ENCODE measurements at regions not wholly inside any gene's neighbourhood (a gene's known extent, or its start where the extent isn't known, plus 50 kb on each side); places are given as distances from the start of the nearest gene placed in this dataset.
"Not testable (repeated sequence)": the region's sequence is repeated elsewhere in the genome, so short reads cannot be mapped to it uniquely, and the experiment has no call there.

DNA sequence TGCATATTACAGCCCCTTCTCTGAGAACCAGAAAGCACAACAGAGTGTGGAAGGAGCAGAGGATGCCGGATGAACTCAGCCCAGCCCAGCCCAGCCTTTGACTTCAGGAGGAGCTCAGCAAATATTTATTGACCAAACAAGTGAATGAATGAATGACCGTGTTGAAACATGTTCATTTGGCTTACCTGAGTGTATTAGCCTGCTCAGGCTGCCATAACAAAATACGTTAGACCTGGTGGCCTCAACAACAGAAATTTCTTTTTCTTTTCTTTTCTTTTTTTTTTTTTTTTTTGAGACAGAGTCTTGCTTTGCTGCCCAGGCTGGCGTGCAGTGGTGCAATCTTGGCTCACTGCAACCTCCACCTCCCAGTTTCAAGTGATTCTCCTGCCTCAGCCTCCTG lies 164.7 kb downstream of the RGS9 start:
- not testable (repeated sequence) for DNase-seq

DNA sequence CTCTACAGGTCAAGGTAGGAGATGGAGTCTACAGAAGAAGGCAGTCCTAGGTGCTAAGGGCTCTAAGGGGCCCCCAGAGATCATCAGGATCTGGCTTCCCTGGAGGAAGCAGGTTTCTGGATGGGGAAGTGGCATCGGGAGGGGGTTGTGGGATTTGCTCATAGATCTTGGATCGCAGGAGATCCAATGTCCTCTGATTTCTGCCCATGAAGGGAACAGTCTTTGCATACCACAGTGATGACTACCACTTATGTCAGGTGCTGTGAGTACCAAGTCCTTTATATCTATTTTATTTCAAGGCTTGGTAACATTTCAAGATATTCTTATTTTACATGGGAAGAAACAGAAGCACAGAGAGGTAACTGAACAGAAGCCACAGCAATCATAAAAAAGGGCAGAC lies 164.0 kb downstream of the RGS9 start:
- no peak for DNase-seq

DNA sequence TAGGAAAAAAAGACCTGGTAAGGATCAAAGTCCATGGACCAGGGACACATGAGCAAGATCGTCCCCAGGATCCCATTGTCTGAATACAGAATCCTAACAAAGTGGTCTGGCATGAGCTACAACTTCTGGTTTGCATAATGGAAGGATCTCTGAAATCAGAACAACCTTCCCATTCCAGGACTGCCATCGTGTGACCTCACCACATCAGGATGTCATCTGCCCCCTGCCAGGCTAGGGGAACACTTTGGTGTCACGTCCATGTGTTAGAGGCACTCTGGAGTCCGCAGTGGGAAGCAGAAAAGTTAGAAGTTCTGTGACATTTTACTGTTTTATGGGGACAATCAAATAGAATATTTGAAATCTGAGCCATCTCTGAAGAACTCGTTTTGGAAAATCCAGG lies 160.7 kb downstream of the RGS9 start:
- no peak for DNase-seq

DNA sequence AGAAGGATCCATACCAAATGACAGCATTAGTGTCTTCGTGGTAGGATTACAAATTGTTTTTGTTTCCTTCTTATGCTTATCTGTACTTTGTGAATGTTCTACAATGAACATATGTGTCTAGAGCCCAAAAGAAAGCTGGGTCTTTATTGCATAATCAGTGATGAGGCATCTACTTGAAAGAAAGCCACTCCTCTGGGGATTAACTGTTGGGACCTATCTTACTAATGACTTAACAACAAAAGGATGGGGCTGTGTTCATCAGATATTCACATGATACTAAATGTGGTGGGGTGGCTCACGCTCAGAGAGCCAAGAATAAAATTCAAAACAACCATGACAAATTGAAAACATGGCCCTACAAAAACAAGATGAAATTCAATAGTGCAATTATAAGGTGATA lies 160.2 kb downstream of the RGS9 start:
- DNase-seq = no peak

DNA sequence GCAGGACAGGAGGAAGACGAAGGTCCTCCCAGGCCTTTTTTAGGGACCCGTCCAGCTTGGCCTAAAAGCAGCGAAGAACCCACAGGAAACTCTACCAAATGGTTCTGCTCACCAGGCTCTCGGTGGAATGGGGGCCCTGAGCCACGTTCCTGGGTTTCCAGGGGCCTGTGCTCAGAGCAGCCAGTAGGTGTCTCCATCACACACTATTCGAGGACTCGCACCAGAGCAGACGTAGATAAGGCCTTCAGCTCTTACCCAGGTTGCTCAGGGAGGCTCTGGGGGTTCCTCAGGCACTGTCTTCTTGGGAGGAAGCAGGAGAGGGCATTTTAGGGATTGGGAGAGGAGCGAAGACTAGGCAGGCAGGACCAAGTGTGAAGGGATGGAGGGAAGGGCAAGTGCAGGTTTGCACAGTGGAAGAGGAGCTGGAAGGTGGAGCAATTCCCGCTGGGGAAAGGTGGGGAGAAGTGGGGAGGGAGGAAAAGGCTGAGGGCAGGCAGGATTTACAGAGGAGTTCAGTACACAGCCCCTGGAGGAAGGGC lies 157.1 kb downstream of the RGS9 start:
- DNase-seq = peak; percentile 63

DNA sequence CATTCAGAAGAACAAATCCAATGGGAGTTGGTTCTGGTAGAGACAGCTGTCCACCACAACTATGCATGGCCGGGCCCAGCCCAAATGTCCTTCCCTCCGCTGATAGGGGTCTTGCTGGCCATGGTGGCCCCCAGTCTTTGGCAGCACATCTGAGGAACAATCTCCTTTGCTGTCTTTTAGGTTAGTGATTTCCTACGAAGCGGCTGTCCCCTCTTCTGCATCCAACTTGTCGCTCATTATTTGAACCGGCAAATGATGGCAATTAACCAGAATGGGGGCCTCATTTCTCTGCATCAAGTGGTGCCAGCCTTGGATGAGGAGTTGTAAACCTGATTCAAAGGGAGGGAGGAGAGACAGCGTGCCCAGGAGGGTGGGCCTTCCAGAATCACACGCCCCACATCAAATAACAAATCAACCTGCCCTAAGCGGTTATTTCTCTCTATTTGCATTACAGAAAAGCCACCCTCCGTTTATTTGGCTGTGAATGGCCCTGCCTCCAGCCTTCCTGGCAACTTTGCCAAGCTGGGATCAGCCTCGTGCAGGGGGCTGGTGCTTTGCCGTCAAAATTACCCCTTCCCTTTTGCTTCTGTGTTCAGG lies 156.5 kb downstream of the RGS9 start:
- no peak for DNase-seq

DNA sequence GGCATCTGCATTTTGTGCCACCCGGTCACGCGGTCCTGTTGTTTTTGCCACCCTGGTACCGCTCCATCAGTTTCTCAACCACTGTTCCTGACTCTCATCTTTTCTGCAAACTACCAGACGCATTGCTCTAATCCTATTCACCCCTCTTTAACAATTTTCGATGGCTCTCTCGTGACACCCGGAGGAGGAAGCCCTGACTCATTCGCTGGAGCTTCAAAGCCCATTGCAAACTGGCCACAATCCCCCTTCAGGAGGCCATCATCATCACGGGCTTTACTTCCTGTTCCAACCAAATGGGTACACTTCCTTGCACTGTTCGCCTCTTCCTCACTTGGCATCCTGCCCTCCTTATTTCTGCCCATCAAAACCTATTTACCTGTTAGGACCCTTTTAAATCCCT lies 155.3 kb downstream of the RGS9 start:
- no peak for DNase-seq

DNA sequence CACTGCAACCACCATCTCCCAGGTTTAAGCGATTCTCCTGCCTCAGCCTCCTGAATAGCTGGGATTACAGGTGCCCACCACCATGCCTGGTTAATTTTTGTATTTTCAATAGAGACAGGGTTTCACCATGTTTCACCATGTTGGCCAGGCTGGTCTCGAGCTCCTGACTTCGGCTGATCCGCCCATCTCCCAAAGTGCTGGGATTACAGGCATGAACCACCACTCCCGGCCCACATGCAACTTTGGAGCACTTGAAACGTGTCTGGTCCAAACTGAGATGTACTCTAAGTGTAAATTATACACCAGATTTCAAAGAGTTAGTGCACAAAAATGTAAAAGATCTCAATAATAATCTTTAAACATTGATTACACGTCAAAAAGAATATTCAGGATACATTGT lies 154.1 kb downstream of the RGS9 start:
- not testable (repeated sequence) for DNase-seq

DNA sequence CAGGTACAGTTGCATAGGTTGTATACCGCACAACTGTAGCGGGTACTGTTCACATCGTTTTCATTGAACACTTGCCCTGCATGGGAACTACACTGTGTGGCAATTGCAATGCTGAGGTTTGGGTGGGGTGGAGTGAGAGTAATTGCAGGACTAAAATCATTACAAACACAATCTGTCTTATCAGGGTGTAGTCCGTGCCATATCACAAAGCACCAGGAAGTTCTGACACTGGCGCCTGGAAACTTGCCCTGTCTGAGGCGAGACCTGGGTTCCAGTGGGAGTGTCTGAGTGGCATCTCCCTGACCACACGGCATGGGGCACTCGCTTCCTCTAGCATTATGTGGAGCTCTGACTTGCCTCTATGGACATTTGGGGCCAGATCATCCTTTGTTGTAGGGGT lies 153.4 kb downstream of the RGS9 start:
- DNase-seq = no peak

DNA sequence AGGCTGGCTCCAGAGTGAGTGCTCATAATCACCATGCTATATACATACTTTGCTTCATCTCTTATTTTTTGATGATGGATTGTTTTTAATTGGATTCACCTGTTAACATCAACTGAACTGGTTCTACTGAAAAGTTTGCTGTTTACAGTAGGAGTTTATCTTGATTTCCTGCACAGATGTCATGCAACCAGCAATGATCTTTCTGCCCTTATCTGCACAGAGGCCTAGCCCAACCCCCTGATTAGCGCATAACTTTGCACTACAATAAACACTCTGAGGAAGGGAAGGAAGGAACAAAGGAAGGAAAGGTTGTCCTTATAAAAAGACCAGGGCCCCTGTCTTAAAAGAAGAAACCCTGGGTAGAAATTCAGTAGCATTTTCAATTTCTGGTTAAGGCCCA lies 152.9 kb downstream of the RGS9 start:
- DNase-seq = no peak

DNA sequence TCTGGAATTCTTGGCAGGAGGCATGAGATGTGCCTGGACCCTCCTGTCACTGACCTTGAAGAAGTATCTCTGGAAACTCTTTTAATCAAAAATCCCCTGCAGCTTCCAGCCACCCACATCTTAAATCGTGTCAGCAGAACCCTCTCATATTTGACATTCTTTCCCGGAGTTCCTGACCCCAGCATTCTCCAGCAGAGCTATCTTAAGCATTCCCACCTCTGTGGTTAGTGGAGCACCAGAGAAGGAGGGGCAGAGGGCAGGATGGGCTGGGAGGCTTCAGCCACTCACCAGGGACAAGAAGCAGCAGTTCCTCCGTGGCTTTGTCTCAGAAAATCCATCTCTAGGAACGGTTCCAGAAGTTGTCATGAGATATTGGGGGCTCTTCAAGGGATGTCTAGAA lies 149.9 kb downstream of the RGS9 start:
- no peak for DNase-seq

DNA sequence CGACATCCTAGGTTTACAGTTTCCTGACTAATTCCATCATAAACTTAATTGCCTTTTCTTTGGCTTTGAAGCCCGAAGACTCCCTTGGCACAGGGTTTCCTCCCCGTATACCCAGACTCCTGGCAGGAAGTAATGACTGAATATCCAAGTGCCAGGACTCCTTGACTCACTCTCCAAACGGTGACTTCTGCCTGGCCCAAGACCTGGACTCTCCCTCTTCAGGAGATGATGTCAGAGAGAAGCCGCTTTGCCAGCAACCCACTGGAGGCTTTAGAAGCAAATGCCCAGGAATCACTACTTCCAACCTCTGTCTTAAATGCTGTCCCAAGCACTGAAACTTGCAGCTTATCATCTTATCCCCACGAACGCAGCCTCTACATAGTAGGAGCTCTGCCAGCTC lies 146.5 kb downstream of the RGS9 start:
- DNase-seq = no peak

DNA sequence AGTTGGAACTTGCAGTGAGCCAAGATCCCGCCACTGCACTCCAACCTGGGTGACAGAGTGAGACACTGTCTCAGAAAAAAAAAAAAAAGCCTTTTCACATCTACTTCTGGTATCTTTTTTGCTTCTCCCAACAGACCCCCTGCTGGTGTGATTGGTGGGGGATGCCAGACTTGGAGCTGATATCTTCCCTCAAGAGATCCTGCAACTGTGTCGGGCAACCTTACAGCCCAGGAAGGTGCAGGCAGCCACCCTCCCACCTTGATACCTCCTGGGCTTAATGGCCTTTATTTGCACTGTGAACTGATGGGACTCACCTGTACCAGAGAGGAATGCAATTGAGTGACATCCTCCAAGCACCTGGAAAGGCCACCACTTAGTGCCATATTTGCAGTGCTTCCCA lies 142.3 kb downstream of the RGS9 start:
- DNase-seq = no peak

DNA sequence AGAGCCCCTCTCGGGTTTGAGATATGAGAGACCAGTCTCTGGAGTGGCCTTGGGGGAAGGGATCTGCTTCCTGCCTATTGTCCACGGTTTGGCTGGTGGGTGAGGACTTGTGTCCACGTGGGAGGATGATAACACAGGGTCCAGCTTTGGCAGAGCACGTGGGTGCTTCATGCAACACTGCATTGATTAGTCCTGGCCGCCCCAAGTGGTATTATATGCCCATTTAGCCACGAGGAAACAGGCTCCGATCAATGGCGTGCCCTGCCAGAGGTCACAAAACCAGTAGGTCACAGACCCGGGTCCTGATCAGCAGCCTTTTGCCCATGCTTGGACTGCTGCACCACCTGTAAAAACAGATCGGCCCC lies 141.6 kb downstream of the RGS9 start:
- DNase-seq = no peak

DNA sequence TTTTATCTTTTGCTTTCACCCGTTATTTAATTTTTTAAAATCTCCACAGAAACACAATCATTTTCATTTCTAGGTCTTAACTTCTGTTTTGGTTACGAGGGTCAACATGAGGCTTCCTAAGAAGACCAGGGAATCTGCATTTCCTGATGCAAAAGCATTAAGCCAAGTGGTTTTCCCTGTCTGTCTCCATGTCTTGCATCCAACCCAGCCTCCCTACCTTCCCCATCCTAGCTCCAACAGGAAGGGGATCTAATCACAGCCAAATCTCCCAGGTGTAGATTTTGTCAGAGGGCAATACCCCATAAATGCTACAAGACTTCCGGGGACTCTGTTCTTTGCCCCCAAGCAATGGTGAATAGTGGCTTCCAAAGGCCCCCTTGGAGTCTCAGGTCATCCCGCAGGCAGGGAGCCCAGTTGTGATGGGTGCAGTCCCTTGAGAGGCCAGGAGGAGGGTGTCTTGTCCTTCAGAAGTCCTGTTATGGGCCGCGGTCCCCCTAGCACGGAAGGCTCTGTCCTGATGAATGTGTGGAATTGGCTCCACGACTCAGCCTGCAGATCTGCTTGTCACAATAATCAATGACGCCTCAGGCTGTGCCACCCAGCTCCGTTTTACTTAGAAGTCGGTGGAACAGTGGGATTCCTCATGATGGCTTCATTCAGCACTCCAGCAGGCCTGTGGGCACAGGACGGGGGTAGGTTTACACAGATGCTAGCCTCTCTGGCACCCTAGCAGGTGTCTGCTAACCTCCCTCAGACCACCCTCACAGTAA lies 141.1 kb downstream of the RGS9 start:
- DNase-seq = peak; percentile 23

DNA sequence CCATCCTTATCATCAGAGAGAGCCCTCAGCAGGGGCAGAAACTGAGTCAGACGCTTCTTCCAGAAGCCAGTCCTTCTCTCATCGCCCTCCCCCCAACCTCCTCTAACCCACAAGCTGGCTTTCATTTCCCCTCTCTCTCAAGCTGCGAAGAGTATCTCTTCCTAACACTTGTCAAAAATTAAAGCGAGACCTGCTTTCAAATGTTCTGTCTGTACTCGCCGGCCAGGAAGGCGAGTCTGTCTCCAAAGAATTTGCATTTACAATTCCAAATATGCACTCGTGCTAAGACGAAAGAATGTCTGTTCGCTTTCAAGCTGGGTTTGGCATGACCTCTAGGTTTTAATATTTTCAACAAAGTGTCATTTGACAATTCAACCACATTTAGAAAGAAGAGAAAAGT lies 140.4 kb downstream of the RGS9 start:
- no peak for DNase-seq
